SK-N-SH (cell line): ENCODE measurements at regions not wholly inside any gene's neighbourhood (a gene's known extent, or its start where the extent isn't known, plus 50 kb on each side); places are given as distances from the start of the nearest gene placed in this dataset.

ENCODE experiments used
- CTCF ChIA-PET: fragments of 300-600, 350-600 bp; formaldehyde crosslinking; extraction: SDS; loops from one replicate; lab custom pipeline; 2021; lab: Yijun Ruan, JAX
- POLR2A ChIA-PET: fragments of 350-600 bp; sonication (Branson Sonifier 250); formaldehyde crosslinking; extraction: SDS; loops from one replicate; lab custom pipeline; 2020; ENCODE audit warnings: antibody characterized with exemption, inconsistent platforms; lab: Yijun Ruan, JAX
- DNase-seq: peaks from one replicate; pipeline ENCODE4 v3.0.0; 2012
- H2AFZ ChIP-seq: fragments of 200-600 bp; sonication (generic); 2 replicates; pipeline ENCODE4 v1.8.1; 2016; ENCODE audit warnings: antibody characterized with exemption, mild to moderate bottlenecking, low read depth
- H3F3A ChIP-seq: fragments of 200-600 bp; sonication (generic); replicated peaks from 2 replicates; pipeline ENCODE3; 2016; ENCODE audit warnings: antibody characterized with exemption, mild to moderate bottlenecking; ENCODE audit not compliant: insufficient read depth
- H3K27ac ChIP-seq, 2 experiments: fragments of 200-500 bp in 1 of 2; fragments of 200-600 bp in 1 of 2; sonication (Bioruptor generic) in 1 of 2; sonication (generic), shearing (Covaris generic) in 1 of 2; 2 replicates each; pipeline versions ENCODE4 v1.5.1 to v1.6.1; 2014 to 2016; ENCODE audit warnings: low read depth in 2 of 2, inconsistent platforms in 1 of 2, low read length in 1 of 2, mild to moderate bottlenecking in 1 of 2, mixed read lengths in 1 of 2
- H3K27me3 ChIP-seq: fragments of 200-600 bp; sonication (generic), shearing (Covaris generic); 2 replicates; pipeline ENCODE4 v1.6.1; 2016; ENCODE audit warnings: mixed run types; ENCODE audit not compliant: insufficient read depth
- H3K36me3 ChIP-seq, 2 experiments: fragments of 200-500 bp in 1 of 2; fragments of 200-600 bp in 1 of 2; sonication (Bioruptor generic) in 1 of 2; sonication (generic) in 1 of 2; replicated peaks in 1 of 2; 2 replicates each; pipeline versions ENCODE3 to v1.5.1; 2014 to 2016; ENCODE audit warnings: low read length in 1 of 2, mild to moderate bottlenecking in 1 of 2; ENCODE audit not compliant: insufficient read depth in 2 of 2, control insufficient read depth in 1 of 2
- H3K4me1 ChIP-seq, 2 experiments: fragments of 200-500 bp in 1 of 2; fragments of 200-600 bp in 1 of 2; sonication (Bioruptor generic) in 1 of 2; sonication (generic), shearing (Covaris generic) in 1 of 2; 2 replicates each; pipeline versions ENCODE4 v1.5.1 to v1.6.1; 2014 to 2016; ENCODE audit warnings: low read depth in 1 of 2, low read length in 1 of 2, mixed run types in 1 of 2; ENCODE audit not compliant: insufficient read depth in 2 of 2, control insufficient read depth in 1 of 2
- H3K4me2 ChIP-seq: fragments of 200-600 bp; sonication (generic), shearing (Covaris generic); 2 replicates; pipeline ENCODE4 v1.6.1; 2017; ENCODE audit warnings: mixed run types
- H3K4me3 ChIP-seq, 2 experiments: fragments of 200-500 bp in 1 of 2; fragments of 200-600 bp in 1 of 2; sonication (Bioruptor generic) in 1 of 2; sonication (generic), shearing (Covaris generic) in 1 of 2; 2 replicates each; pipeline versions ENCODE4 v1.5.1 to v1.8.1; 2014 to 2016; ENCODE audit warnings: low read depth in 2 of 2, inconsistent platforms in 1 of 2, low read length in 1 of 2, mild to moderate bottlenecking in 1 of 2, mixed read lengths in 1 of 2, moderate library complexity in 1 of 2
- H3K79me2 ChIP-seq: fragments of 200-600 bp; sonication (generic); 2 replicates; pipeline ENCODE4 v1.8.1; 2017; ENCODE audit warnings: mild to moderate bottlenecking; ENCODE audit not compliant: insufficient read depth
- H3K9ac ChIP-seq: fragments of 200-600 bp; sonication (generic); 2 replicates; pipeline ENCODE4 v1.6.1; 2017; ENCODE audit warnings: mixed run types
- H3K9me2 ChIP-seq: fragments of 200-600 bp; sonication (generic); 2 replicates; pipeline ENCODE4 v1.6.1; 2017; ENCODE audit warnings: mixed run types
- H3K9me3 ChIP-seq: fragments of 200-600 bp; sonication (generic); 2 replicates; pipeline ENCODE4 v1.6.1; 2017; ENCODE audit warnings: mixed run types, mild to moderate bottlenecking, moderate library complexity
- H4K20me1 ChIP-seq: fragments of 200-600 bp; sonication (generic); 2 replicates; pipeline ENCODE4 v1.6.1; 2017; ENCODE audit warnings: mild to moderate bottlenecking, mixed run types; ENCODE audit not compliant: insufficient read depth
- CHD2 ChIP-seq: fragments of 150-350 bp; IDR thresholded peaks from 2 replicates; pipeline ENCODE4 v1.6.1; 2018; ENCODE audit warnings: low read length; ENCODE audit not compliant: partially characterized antibody
- CTCF ChIP-seq: fragments of 200-600 bp; sonication (generic); IDR thresholded peaks from 2 replicates; pipeline ENCODE4 v1.6.1; 2017; ENCODE audit warnings: antibody characterized with exemption, mild to moderate bottlenecking, moderate library complexity
- EZH2phosphoT487 ChIP-seq: fragments of 200-600 bp; sonication (generic); IDR thresholded peaks from 2 replicates; pipeline ENCODE4 v1.6.1; 2017; ENCODE audit warnings: low read depth, mixed run types, mild to moderate bottlenecking, antibody characterized with exemption, moderate library complexity, borderline replicate concordance
- FOSL2 ChIP-seq: IDR thresholded peaks from 2 replicates; pipeline ENCODE4 v1.4.0; 2012; ENCODE audit warnings: low read depth, mild to moderate bottlenecking, moderate library complexity, borderline replicate concordance
- FOXJ3 ChIP-seq: sonication (generic); formaldehyde crosslinking; IDR thresholded peaks from 2 replicates; pipeline ENCODE4 v1.5.1; 2020; ENCODE audit warnings: mild to moderate bottlenecking, missing genetic modification reagents
- GABPA ChIP-seq: IDR thresholded peaks from 2 replicates; pipeline ENCODE4 v1.4.0; 2012; ENCODE audit warnings: low read depth, mild to moderate bottlenecking
- GATA2 ChIP-seq: sonication (generic); formaldehyde crosslinking; IDR thresholded peaks from 2 replicates; pipeline ENCODE4 v1.5.0; 2020; ENCODE audit warnings: mild to moderate bottlenecking, missing genetic modification reagents
- RAD21 ChIP-seq: IDR thresholded peaks from 2 replicates; pipeline ENCODE4 v1.6.1; 2012; ENCODE audit warnings: mild to moderate bottlenecking, low read length
- RCOR1 ChIP-seq: fragments of 150-350 bp; IDR thresholded peaks from 2 replicates; pipeline ENCODE4 v1.6.1; 2017; ENCODE audit warnings: antibody characterized with exemption, low read length
- SIN3A ChIP-seq: IDR thresholded peaks from 2 replicates; pipeline ENCODE4 v1.6.1; 2012; ENCODE audit warnings: low read depth, mild to moderate bottlenecking, low read length, moderate library complexity, borderline replicate concordance
- SMC3 ChIP-seq: IDR thresholded peaks from 2 replicates; pipeline ENCODE4 v1.6.1; 2012; ENCODE audit warnings: low read depth, low read length, improper control_type of control experiment
- TAF1 ChIP-seq: IDR thresholded peaks from 2 replicates; pipeline ENCODE4 v1.6.1; 2012; ENCODE audit warnings: low read depth, mild to moderate bottlenecking, low read length, moderate library complexity, borderline replicate concordance
- TCF12 ChIP-seq: IDR thresholded peaks from 2 replicates; pipeline ENCODE4 v1.4.0; 2012
- ZBTB33 ChIP-seq: IDR thresholded peaks from 2 replicates; pipeline ENCODE4 v1.4.0; 2012; ENCODE audit warnings: low read depth, borderline replicate concordance
- WGBS: methylation state at CpG from one replicate; pipeline ENCODE4 v1.1.6; 2017; ENCODE audit warnings: low lambda C conversion rate; 5-methylcytosine and 5-hydroxymethylcytosine counted together
- TF ChIP-seq, protein P1 (sequence below): IDR thresholded peaks from 2 replicates; pipeline ENCODE4 v1.4.0; 2012; ENCODE audit warnings: low read depth, borderline replicate concordance
- TF ChIP-seq, protein P2 (sequence below): IDR thresholded peaks from 2 replicates; pipeline ENCODE4; 2012
- TF ChIP-seq, protein P3 (sequence below): IDR thresholded peaks from 2 replicates; pipeline ENCODE4 v1.6.1; 2012; ENCODE audit warnings: mild to moderate bottlenecking, low read depth, low read length, moderate library complexity

GRCh38 chr1:190615818-190616217 is 138.2 kb upstream of the BRINP3 start:
- no peaks in the 10 kb centered on the region for H3K9me2 ChIP-seq
- CTCF ChIA-PET = no interaction called here
- TF ChIP-seq CTCF = peak; percentile 24; the same call in 1 of the 2 replicates
- no peak for TF ChIP-seq EZH2phosphoT487
- TF ChIP-seq, protein P1, sequence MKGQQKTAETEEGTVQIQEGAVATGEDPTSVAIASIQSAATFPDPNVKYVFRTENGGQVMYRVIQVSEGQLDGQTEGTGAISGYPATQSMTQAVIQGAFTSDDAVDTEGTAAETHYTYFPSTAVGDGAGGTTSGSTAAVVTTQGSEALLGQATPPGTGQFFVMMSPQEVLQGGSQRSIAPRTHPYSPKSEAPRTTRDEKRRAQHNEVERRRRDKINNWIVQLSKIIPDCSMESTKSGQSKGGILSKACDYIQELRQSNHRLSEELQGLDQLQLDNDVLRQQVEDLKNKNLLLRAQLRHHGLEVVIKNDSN = no peak
- TF ChIP-seq GATA2 (CRISPR knock-in tag) = no peak
- TF ChIP-seq CHD2 = no peak
- TF ChIP-seq TCF12 = no peak
- no peaks in the 10 kb centered on the region for H4K20me1 ChIP-seq
- H3K79me2 ChIP-seq = no peaks in the 10 kb centered on the region
- WGBS = 27% methylated on average over 7 of the region's 7 CpGs
- POLR2A ChIA-PET = no interaction called here
- no peak for DNase-seq
- H3K27ac ChIP-seq = no peak overlapping the region
- no peaks in the 10 kb centered on the region for H3K9me3 ChIP-seq
- no peaks in the 10 kb centered on the region; a peak in 1 of 4 replicates for H3K4me1 ChIP-seq
- no peak overlapping the region for H3K4me2 ChIP-seq
- H3K9ac ChIP-seq = no peak overlapping the region
- no peak overlapping the region for H2AFZ ChIP-seq
- H3K36me3 ChIP-seq = no peaks in the 10 kb centered on the region
- no peak overlapping the region for H3K4me3 ChIP-seq
- no peaks in the 10 kb centered on the region for H3F3A ChIP-seq
- no peaks in the 10 kb centered on the region for H3K27me3 ChIP-seq

GRCh38 chr1:190616235-190616634 is 138.6 kb upstream of the BRINP3 start:
- H3K27me3 ChIP-seq = no peaks in the 10 kb centered on the region
- no peak overlapping the region for H3K9ac ChIP-seq
- no peaks in the 10 kb centered on the region for H3F3A ChIP-seq
- no peak for DNase-seq
- no peak overlapping the region for H3K27ac ChIP-seq
- POLR2A ChIA-PET = no interaction called here
- no peaks in the 10 kb centered on the region for H4K20me1 ChIP-seq
- no peak overlapping the region for H3K4me2 ChIP-seq
- WGBS = 9% methylated on average over 1 of the region's 1 CpG
- H3K9me3 ChIP-seq = no peaks in the 10 kb centered on the region
- no peaks in the 10 kb centered on the region; a peak in 1 of 4 replicates for H3K4me1 ChIP-seq
- CTCF ChIA-PET = no interaction called here
- H3K79me2 ChIP-seq = no peaks in the 10 kb centered on the region
- H3K36me3 ChIP-seq = no peaks in the 10 kb centered on the region
- no peaks in the 10 kb centered on the region for H3K9me2 ChIP-seq
- no peak overlapping the region for H2AFZ ChIP-seq
- H3K4me3 ChIP-seq = no peak overlapping the region
- TF ChIP-seq FOSL2 (no peak), GATA2 (CRISPR knock-in tag) (no peak), RAD21 (no peak), CHD2 (no peak), RCOR1 (no peak), TAF1 (no peak), EZH2phosphoT487 (no peak), GABPA (no peak), SIN3A (no peak), FOXJ3 (CRISPR knock-in tag) (no peak), ZBTB33 (no peak), SMC3 (no peak)
- TF ChIP-seq, protein P2, sequence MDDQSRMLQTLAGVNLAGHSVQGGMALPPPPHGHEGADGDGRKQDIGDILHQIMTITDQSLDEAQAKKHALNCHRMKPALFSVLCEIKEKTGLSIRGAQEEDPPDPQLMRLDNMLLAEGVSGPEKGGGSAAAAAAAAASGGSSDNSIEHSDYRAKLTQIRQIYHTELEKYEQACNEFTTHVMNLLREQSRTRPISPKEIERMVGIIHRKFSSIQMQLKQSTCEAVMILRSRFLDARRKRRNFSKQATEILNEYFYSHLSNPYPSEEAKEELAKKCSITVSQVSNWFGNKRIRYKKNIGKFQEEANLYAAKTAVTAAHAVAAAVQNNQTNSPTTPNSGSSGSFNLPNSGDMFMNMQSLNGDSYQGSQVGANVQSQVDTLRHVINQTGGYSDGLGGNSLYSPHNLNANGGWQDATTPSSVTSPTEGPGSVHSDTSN = no peak
- TF ChIP-seq, protein P1 = no peak
- TF ChIP-seq, protein P3, sequence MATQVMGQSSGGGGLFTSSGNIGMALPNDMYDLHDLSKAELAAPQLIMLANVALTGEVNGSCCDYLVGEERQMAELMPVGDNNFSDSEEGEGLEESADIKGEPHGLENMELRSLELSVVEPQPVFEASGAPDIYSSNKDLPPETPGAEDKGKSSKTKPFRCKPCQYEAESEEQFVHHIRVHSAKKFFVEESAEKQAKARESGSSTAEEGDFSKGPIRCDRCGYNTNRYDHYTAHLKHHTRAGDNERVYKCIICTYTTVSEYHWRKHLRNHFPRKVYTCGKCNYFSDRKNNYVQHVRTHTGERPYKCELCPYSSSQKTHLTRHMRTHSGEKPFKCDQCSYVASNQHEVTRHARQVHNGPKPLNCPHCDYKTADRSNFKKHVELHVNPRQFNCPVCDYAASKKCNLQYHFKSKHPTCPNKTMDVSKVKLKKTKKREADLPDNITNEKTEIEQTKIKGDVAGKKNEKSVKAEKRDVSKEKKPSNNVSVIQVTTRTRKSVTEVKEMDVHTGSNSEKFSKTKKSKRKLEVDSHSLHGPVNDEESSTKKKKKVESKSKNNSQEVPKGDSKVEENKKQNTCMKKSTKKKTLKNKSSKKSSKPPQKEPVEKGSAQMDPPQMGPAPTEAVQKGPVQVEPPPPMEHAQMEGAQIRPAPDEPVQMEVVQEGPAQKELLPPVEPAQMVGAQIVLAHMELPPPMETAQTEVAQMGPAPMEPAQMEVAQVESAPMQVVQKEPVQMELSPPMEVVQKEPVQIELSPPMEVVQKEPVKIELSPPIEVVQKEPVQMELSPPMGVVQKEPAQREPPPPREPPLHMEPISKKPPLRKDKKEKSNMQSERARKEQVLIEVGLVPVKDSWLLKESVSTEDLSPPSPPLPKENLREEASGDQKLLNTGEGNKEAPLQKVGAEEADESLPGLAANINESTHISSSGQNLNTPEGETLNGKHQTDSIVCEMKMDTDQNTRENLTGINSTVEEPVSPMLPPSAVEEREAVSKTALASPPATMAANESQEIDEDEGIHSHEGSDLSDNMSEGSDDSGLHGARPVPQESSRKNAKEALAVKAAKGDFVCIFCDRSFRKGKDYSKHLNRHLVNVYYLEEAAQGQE = no peak
